OCI-LY1 (cell line): ENCODE measurements at regions not wholly inside any gene's neighbourhood (a gene's known extent, or its start where the extent isn't known, plus 50 kb on each side); places are given as distances from the start of the nearest gene placed in this dataset.

ENCODE experiments used
- H2AFZ ChIP-seq: fragments of 200-600 bp; sonication (generic), shearing (Covaris generic); 2 replicates; pipeline ENCODE4 v1.6.0; 2014; ENCODE audit warnings: antibody characterized with exemption, mild to moderate bottlenecking, low read length
- H3F3A ChIP-seq: fragments of 200-600 bp; sonication (generic), shearing (Covaris generic); 2 replicates; pipeline ENCODE4 v1.6.0; 2014; ENCODE audit warnings: mild to moderate bottlenecking, antibody characterized with exemption, low read length, moderate library complexity; ENCODE audit not compliant: insufficient read depth
- H3K27ac ChIP-seq: fragments of 200-600 bp; sonication (generic); 2 replicates; pipeline ENCODE4 v1.5.1; 2014; ENCODE audit warnings: low read length, mixed run types, mild to moderate bottlenecking, low read depth; ENCODE audit not compliant: poor library complexity, severe bottlenecking
- H3K27me3 ChIP-seq: fragments of 200-600 bp; sonication (generic); 2 replicates; pipeline ENCODE4 v1.6.0; 2014; ENCODE audit warnings: antibody characterized with exemption, mild to moderate bottlenecking, low read length, moderate library complexity; ENCODE audit not compliant: insufficient read depth
- H3K36me3 ChIP-seq: fragments of 200-600 bp; sonication (generic); 2 replicates; pipeline ENCODE4 v1.6.1; 2014; ENCODE audit warnings: mild to moderate bottlenecking, antibody characterized with exemption, low read length, moderate library complexity, mixed read lengths; ENCODE audit not compliant: insufficient read depth
- H3K4me1 ChIP-seq: fragments of 200-600 bp; sonication (generic); 2 replicates; pipeline ENCODE4 v1.5.1; 2014; ENCODE audit warnings: mild to moderate bottlenecking, low read length, moderate library complexity; ENCODE audit not compliant: insufficient read depth, severe bottlenecking
- H3K4me2 ChIP-seq: fragments of 200-600 bp; sonication (generic), shearing (Covaris generic); 2 replicates; pipeline ENCODE4 v1.6.1; 2014; ENCODE audit warnings: low read length
- H3K4me3 ChIP-seq: fragments of 200-600 bp; sonication (generic); 2 replicates; pipeline ENCODE4 v1.5.1; 2014; ENCODE audit warnings: low read length, low read depth, mild to moderate bottlenecking, mixed read lengths; ENCODE audit not compliant: poor library complexity, severe bottlenecking
- H3K79me2 ChIP-seq: fragments of 200-600 bp; shearing (Covaris generic); 2 replicates; pipeline ENCODE4 v1.6.1; 2016; ENCODE audit warnings: mixed run types, low read length, mixed read lengths; ENCODE audit not compliant: insufficient read depth
- H3K9ac ChIP-seq: fragments of 200-600 bp; sonication (generic), shearing (Covaris generic); 2 replicates; pipeline ENCODE4 v1.6.1; 2014; ENCODE audit warnings: mild to moderate bottlenecking, low read length, mixed read lengths
- H3K9me2 ChIP-seq: fragments of 200-600 bp; sonication (generic), shearing (Covaris generic); 2 replicates; pipeline ENCODE4 v1.6.1; 2014; ENCODE audit warnings: low read depth, mild to moderate bottlenecking, low read length, mixed read lengths
- H3K9me3 ChIP-seq: fragments of 200-600 bp; shearing (Covaris generic); 2 replicates; pipeline ENCODE4 v1.6.1; 2014; ENCODE audit warnings: low read length, mixed read lengths
- H4K20me1 ChIP-seq: fragments of 200-600 bp; sonication (generic), shearing (Covaris generic); 2 replicates; pipeline ENCODE4 v1.6.0; 2016; ENCODE audit warnings: mild to moderate bottlenecking, low read length; ENCODE audit not compliant: insufficient read depth
- CTCF ChIP-seq: fragments of 200-600 bp; sonication (generic), shearing (Covaris generic); IDR thresholded peaks from 2 replicates; pipeline ENCODE4 v1.5.1; 2017; ENCODE audit warnings: mild to moderate bottlenecking, antibody characterized with exemption, low read length, moderate library complexity, mixed read lengths
- EZH2 ChIP-seq: fragments of 200-600 bp; sonication (generic), shearing (Covaris generic); IDR thresholded peaks from 2 replicates; pipeline ENCODE4 v1.8.0; 2017; ENCODE audit warnings: borderline replicate concordance, mixed run types, mild to moderate bottlenecking, antibody characterized with exemption, low read length, moderate library complexity, mixed read lengths

GRCh38 chr4:27087306-27088045 lies 226.8 kb downstream of the STIM2 start:
- TF ChIP-seq CTCF = no peak
- TF ChIP-seq EZH2 = no peak

GRCh38 chr4:27088491-27088890 lies 227.8 kb downstream of the STIM2 start:
- TF ChIP-seq CTCF (no peak), EZH2 (no peak)
- Histone ChIP-seq H3K9me3 (no peaks in the 10 kb centered on the region), H3K4me1 (no peaks in the 10 kb centered on the region), H4K20me1 (no peaks in the 10 kb centered on the region), H3K27me3 (no peaks in the 10 kb centered on the region), H3K9me2 (no peaks in the 10 kb centered on the region), H3F3A (no peaks in the 10 kb centered on the region), H3K9ac (no peak overlapping the region), H3K79me2 (no peaks in the 10 kb centered on the region), H3K4me2 (no peak overlapping the region), H3K27ac (no peak overlapping the region), H3K4me3 (no peak overlapping the region), H3K36me3 (no peaks in the 10 kb centered on the region), H2AFZ (no peak overlapping the region)

More at GRCh38 chr4:27087306-27088045, 226.8 kb downstream of the STIM2 start:
- no peak overlapping the region for H3K9ac ChIP-seq
- no peaks in the 10 kb centered on the region for H4K20me1 ChIP-seq
- H3K79me2 ChIP-seq = no peaks in the 10 kb centered on the region
- no peaks in the 10 kb centered on the region for H3K27me3 ChIP-seq
- no peaks in the 10 kb centered on the region for H3F3A ChIP-seq
- H3K4me3 ChIP-seq = no peak overlapping the region
- H3K9me2 ChIP-seq = no peaks in the 10 kb centered on the region
- no peaks in the 10 kb centered on the region for H3K36me3 ChIP-seq
- H3K9me3 ChIP-seq = no peaks in the 10 kb centered on the region
- H2AFZ ChIP-seq = no peak overlapping the region
- H3K27ac ChIP-seq = no peak overlapping the region
- H3K4me1 ChIP-seq = no peaks in the 10 kb centered on the region
- H3K4me2 ChIP-seq = no peak overlapping the region

- no peaks in the 10 kb centered on the region for H3K4me1 ChIP-seq
- H3F3A ChIP-seq = no peaks in the 10 kb centered on the region
- H3K4me3 ChIP-seq = no peak overlapping the region
- no peaks in the 10 kb centered on the region for H3K79me2 ChIP-seq
- no peak overlapping the region for H2AFZ ChIP-seq
- H3K9me2 ChIP-seq = no peaks in the 10 kb centered on the region
- H3K9me3 ChIP-seq = no peaks in the 10 kb centered on the region
- H3K9ac ChIP-seq = no peak overlapping the region
- H3K27ac ChIP-seq = no peak overlapping the region
- H3K27me3 ChIP-seq = no peaks in the 10 kb centered on the region
- H3K4me2 ChIP-seq = no peak overlapping the region
- H3K36me3 ChIP-seq = no peaks in the 10 kb centered on the region
- no peaks in the 10 kb centered on the region for H4K20me1 ChIP-seq
- no peak for TF ChIP-seq EZH2
- no peak for TF ChIP-seq CTCF
Observed at GRCh38 chr4:27089186-27089585, 228.5 kb downstream of the STIM2 start.
